ENCODE measurements at regions not wholly inside any gene's neighbourhood (a gene's known extent, or its start where the extent isn't known, plus 50 kb on each side); places are given as distances from the start of the nearest gene placed in this dataset.
"Not testable (repeated sequence)": the region's sequence is repeated elsewhere in the genome, so short reads cannot be mapped to it uniquely, and the experiment has no call there.

DNA sequence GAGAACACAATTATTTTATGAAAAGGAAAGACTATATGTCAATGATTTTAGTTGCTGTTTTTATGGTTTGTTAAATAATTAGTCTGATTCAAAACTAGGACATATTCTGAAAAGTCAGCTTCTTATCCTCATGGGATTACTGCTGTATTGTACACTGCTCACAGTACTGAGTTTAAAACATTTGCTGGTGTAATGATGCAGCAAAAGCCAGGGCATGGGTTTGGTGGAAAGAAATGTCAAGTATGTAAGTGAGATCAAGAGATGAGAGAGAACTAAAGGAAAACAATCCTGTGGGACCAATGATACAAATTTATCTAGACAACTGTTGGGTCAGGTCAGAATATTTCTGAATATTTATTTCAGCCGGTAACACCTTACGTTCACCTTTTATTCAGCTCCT is 210.1 kb upstream of the ARHGEF26 start:
- DNase-seq (ENCODE audit: low spot score) = no peak

DNA sequence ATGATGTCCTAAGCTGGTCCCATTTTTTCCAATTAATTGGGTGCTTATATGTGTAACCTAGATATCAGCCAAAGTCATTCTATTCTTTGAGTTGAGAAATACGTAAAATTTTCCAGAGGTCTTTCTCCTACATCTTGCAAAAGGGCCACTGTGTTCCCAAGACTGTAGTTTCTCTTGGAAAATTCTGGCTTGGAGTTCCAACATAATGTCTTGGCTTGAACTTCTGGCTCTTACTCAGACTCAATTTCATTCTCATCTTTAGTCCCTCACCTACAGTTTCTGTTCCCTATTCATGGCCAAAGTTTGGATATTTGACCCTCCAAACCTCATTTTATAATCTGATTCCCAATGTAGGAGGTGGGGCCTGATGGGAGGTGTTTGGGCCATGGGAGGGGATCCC is 201.4 kb upstream of the ARHGEF26 start:
- no peak for DNase-seq (ENCODE audit: low spot score)

DNA sequence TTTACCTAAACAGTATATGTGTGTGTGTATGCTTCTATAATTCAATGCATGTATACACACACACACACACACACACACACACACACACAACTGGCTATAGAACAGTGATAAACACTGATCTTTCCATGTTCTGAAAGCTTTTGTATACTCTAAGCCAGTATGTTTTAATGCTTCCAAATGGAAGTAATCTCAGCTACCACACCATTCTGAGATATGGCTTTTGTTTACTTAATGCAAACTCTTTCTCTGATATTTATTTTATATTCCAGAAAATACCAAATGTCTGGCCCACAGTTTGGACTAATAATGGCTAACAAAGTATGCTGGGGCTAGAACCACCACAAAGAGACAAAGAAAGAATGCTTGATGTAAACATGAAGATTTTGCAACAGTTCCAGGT is 199.4 kb upstream of the ARHGEF26 start:
- DNase-seq (ENCODE audit: low spot score) = no peak

DNA sequence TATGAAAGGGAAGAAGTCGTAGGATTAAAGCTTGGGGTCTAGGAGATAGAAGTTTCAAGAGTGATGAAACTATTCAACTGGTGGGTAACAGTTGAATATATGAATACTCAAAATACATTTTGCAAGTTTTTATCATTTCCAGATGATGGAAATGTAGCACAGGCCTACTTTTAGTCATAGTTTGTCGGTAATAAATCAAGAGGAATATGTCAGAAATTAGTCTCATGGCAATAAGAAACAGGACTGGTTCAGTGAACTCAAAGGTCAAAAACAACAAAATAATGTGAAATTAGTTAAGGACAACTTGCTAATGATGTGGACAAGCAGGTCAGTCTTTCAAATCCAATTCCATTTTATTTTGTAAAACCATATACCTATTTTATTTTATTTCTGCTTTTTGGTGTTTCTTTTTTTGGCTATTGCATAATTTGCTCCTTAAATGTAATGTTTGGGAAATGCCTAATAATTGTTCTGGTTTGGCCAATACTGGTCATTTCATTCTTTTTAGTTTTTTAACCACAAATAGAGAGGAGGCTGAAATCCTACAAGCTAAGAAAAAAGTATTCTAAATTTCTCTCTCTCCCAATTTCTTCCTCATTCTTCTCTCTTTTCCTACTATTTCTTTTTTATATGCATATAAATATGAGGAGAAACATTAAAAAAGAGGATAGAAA is 195.2 kb upstream of the ARHGEF26 start:
- no peak for DNase-seq (ENCODE audit: low spot score)

DNA sequence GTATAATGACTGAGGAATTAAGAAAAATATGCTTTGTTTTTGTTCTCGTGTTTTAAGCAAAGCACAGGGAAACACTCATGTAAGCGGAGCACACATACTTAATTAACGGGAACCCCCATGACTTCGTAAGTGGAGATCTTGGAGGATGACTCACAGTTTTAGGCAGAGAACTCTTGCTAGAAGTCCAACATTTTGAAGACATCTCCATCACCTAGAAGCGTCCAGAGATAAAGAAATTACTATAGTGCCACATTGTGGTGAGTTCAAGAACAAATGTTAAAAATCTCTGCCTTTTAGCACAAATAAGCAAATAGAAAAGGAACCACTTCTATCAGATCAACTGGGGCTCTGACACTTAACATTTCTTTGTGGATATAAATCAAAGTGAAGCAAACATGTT is 194.1 kb upstream of the ARHGEF26 start:
- DNase-seq (ENCODE audit: low spot score) = no peak

DNA sequence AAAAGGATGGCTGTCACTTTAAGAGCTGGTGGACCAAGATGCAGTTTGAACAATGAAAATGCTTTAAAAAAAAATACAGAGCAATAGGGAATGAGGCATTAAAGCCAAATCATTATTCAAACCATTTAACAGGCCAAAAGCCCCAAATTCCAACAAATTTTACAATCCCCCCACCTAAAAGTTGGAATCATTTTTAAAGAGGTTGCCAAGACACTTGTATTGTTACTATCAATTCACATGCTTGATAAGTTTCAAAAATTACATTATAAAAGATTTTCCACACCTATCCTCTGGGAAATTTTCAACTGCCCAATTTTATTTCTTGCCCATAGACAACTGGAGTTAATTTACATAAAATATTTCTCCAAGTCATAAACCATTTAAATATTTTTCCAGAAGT is 192.3 kb upstream of the ARHGEF26 start:
- DNase-seq (ENCODE audit: low spot score) = no peak

DNA sequence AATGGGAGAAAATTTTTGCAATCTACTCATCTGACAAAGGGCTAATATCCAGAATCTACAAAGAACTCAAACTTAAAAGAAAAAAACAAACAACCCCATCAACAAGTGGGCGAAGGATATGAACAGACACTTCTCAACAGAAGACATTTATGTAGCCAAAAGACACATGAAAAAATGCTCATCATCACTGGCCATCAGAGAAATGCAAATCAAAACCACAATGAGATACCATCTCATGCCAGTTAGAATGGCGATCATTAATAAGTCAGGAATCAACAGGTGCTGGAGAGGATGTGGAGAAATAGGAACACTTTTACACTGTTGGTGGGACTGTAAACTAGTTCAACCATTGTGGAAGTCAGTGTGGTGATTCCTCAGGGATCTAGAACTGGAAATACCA is 187.7 kb upstream of the ARHGEF26 start:
- not testable (repeated sequence) for DNase-seq (ENCODE audit: low spot score)

DNA sequence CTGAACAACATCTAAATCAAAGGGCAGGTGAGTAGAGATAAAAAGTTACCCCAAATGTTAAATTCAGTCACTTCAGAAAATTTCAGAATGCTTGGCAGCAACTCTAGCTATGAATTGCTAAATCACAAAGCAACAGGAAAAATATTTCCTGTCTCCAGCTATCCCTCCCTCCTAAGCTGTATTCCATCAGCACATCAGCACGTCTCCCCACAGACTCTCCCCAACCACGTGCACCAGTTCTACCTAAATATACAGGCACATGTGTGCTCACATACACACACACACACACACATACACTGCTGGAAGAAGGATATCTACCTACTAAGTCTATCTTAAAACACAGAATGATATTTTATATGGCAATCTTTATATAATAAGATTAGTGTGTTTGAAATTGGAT is 177.1 kb upstream of the ARHGEF26 start:
- no peak for DNase-seq (ENCODE audit: low spot score)

DNA sequence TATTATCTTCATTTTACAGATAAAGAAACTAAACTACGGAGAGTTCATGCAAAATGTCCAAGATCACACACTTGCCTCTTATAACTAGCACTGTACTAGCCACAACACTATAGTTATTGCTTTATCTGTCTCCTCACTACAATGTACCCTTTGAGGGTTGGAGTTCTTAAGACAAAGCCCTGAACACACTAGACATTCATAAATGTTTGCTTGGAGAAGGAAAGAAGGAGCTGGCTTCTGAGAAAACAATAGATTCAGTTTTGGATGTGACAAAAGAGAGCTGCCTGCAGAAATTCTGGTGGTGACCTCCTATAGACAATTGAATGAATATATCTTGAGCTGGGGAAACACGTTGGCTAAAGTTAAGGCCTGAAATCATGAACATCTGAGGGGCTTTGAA is 169.9 kb upstream of the ARHGEF26 start:
- no peak for DNase-seq (ENCODE audit: low spot score)

DNA sequence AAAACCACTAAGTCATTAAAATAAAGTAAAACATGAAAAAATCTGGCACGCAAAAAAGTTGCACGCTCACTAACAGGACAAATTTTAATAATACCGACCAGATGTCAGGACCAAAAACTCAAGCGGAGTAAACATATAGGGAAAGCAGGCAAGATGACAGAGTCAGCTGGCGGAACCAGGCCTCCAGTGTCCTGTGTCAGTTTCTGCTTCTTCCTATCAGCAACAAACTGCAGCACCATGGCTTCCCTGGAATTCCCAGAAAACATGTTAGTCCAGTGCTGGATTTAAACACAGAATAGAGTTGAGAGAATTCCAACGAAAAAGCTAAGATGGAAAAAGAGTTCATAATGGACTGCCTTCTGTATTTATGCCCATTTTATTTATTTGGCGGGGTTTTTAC is 169.1 kb upstream of the ARHGEF26 start:
- no peak for DNase-seq (ENCODE audit: low spot score)

DNA sequence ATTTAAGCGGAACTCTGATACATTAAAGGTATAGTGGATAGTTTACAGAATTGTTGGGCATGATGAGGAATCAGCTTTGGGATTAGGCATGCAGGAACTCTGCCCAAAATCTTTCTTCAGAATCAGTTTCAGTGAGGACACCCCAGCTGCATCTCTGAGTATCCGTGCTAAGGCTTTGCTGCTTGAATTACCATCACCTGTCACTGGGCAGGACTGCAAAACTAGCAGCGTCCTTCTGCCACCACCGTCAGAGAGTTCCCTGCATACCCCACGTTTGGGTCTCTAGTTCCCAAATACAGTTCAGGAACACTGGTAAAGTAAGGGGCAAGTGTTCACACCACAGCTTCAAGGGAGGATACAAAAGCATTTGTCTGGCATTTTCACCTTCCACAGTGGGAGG is 164.6 kb upstream of the ARHGEF26 start:
- no peak for DNase-seq (ENCODE audit: low spot score)

DNA sequence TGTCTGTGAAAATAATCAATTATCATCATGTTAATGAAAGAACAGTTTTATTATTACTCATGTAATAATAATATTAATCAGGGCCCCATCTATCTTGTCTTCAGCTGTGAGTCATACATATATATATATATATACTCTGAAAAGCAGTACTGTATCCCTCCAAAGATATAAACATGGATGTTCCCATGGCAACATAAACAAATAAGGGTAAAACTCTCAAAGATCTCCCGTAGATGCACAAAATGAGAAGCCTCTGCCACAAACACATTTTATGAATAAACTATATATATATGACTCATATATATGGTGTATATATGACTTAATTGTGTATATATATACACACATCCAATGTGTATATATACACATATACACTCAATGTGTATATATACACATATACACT is 163.8 kb upstream of the ARHGEF26 start:
- no peak for DNase-seq (ENCODE audit: low spot score)

DNA sequence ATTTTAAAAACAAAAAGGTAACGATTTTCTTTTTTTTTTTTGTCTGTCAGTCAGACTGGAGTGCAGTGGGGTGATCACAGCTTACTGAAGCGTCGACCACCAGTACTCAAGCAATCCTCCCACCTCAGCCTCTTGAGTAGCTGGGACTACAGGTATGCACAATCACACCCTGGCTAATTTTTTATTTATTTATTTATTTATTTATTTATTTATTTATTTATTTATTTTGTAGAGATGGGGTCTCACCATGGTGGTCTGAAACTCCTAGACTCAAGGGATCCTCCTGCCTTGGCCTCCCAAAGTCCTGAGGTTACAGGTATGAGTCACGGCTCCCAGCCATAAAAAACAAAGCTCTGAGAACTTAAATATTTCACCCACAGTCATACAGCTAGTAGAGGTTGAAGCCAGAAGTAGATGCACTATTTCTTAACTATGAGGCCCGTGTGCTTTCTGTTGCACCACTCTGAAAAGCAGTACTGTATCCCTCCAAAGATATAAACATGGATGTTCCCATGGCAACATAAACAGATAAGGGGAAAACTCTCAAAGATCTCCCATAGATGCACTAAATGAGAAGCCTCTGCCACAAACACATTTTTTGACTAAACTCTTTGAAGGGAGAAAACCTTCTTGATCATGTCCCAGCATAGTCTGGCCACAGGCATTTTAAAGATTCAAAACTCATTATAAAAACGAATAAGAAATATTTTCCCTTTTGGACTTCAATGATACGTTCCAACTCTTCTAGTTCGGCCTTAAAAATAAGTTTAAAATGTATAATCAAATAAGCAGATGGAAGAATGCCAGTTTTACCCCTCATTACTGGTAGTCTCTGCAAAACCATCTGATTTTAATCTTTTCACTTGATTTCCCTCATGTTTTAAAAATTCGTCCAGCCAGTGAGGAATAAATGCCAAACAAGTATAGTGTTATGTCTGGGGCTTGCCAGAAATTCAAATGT is 162.3 kb upstream of the ARHGEF26 start:
- no peak for DNase-seq (ENCODE audit: low spot score)

DNA sequence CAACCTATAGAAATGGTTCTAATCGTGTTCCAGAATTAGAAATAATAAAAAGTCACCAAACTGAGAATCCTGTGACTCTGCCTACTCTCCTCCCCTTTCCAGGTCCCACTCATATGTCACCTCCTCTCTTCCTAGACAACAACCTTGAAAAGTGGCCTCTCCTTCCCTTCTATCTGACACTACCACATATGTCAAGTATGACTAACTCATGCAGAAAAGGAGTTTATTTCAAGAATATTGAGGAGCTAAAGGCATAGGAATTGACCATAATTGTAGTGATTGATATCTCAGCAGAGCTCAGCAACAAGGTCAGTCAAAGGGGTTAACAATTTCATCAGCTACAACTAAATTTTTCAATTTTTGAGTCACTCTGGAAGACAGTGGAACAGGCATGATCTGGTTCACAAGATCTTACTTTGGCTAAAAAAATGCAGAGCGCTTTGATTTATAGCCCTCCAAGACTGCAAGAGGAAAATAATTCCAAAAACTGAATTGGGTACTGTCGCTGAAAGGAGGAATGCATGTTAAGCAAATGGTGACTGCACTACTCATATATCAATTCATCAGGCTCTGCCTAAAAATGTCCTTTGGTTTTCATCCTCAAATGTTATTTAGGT is 160.6 kb upstream of the ARHGEF26 start:
- DNase-seq (ENCODE audit: low spot score) = no peak

DNA sequence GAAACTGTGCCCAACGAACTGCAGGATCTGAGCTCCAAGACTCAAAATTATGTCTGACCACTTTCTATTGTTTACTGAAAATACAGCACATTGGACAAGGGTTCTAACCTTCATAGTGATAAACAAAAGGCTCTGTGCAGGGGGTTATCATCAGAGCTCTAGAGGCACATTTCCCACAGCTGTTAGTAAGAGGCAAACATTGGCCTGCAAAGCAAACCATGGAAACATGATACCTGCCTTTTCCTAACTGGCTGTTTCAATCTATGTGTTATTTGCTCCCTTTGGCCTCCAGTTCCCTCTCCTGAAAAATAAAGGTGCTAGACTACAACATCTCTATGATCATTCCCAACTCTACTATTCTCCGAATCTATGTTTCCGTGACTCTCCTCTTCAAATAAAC is 159.7 kb upstream of the ARHGEF26 start:
- no peak for DNase-seq (ENCODE audit: low spot score)

DNA sequence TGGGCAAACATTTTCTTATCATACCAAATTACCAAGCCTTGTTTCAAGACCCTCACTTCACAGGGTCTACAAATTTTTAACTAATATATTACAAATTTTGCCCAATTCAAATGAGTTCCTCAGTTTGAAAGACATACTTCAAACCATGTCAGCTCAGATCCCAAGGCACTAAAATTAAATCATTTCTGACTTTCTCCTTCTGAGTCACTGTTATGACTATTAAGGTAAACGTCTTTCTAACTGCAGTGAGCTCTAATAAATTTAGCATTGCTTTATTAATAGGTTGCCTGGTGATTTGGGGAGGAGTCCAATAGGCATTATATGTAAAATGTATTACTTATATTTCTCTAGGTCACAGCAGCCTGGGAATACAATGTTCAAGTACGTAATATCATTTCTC is 158.2 kb upstream of the ARHGEF26 start:
- no peak for DNase-seq (ENCODE audit: low spot score)

DNA sequence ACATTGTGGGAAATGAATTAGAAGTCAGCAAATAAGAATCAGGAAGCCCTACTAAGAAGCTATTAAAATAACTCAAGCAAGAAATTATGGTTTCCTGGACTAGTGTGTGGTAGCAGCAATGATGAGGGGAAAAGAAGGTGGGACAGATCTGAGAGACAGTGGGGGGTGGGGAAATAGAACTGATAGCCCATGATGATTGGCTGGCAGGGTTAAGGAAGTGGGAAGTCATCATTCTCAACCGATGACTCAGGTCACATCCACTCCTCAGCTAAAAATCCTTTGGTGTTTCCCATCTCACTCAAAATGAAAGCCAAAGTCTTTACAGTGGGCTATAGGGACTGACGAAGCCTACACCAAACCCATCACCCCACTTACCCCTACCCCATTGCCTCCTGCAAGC is 153.9 kb upstream of the ARHGEF26 start:
- no peak for DNase-seq (ENCODE audit: low spot score)

DNA sequence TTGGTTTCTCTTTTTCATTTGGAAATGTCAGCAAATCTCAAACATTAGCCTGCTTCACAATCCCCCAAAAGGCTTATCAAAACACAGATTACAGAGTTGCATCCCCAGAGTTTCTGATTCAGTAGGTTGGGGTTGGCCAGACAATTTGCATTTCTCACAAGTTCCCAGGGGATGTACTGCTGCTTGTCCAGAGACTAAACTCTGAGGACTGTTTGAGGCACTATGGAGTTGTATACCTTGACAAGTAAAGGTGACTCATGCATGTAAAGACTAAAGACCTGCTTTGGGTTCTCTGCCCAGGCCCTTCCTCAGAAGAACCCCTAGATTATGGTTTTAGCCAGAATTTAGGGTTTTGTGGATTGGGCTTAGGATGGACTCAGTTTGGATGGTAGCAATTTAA is 151.1 kb upstream of the ARHGEF26 start:
- no peak for DNase-seq (ENCODE audit: low spot score)

DNA sequence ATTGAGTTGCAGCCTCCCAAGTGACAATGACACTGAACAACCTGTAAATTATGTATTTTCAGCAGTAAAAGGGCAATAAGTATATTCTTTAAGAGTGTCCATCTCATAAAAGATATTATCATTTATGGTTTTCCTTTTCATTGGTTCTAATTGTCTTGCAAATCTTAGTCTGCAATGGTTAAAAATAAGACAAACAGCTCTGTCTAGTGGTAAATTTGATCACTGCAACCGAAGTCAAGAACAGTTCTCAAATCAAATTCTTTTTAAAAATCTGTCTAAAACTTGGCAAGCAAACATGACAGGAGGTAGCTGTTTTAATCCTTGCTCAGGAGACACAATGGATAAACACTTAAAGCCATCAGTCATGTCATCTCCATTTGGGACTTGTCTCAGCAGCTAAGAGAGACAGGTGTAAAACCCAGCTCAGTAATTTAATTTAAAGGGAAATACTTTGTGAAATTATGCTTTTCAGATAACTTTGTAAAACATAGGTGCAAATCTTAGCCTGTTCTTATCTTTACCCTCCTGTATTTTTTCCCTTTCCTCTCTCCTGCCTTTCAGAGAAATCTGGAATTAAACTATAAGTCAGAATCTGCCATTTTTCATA is 150.3 kb upstream of the ARHGEF26 start:
- DNase-seq (ENCODE audit: low spot score) = no peak

DNA sequence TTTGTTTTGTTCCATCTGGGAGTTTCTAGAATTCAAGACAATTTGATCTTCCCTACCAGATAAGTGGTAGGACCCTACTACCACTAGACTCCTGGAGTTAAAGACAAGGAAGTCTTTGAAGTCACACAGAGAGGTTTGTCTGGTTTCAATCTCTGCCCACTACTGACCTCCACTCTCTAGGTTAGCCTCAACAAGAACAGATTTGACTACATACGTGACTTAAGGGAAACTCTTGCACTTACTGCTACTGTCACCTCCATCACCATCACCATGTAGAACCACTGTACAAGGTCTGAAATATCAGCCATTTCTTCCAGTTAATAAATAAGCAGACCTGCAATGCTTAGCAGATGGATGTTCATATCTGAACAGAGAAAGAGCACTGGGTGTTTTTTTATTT is 148.3 kb upstream of the ARHGEF26 start:
- no peak for DNase-seq (ENCODE audit: low spot score)

DNA sequence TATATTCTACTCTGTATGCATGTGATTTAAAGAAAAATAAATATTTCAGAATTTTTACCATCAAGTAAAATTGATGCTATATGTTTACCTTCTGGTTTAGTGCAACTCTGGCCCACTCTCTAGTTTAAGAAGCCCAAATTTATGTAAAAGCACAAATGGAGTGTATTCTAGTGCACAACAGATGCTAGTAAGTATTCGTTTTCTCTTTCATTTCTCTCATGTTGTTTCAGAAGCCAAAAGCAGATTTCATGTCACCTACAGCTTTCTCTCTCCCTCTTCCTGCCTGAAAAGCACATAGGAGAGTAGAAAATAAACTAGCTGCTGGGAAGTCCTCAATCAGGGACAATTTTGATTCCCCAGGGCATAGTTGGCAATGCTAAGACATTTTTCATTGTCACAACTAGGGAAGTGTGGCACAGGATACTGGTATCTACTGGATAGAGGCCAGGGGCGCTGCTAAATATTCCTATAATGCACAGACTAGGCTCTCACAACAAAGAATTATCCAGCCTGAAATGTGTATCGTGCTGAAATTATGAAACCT is 147.4 kb upstream of the ARHGEF26 start:
- no peak for DNase-seq (ENCODE audit: low spot score)

DNA sequence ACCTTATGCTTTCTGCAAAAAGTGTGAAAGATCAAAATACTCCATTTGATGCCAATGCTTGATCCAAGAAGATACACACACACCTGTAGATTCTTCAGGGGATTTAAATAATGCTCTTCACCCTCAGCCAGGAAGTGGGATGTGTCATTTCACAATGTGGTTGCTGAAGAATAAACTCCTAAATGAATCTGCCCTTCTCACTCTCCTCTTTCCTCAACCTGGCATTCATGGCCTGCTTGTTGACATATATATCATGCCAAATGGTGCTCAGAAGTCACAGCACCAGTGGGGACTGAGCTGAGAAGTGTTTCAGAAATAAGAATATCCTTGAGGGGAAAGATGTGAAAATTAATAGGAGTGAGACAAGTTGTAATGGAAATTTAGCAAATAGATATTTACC is 146.6 kb upstream of the ARHGEF26 start:
- DNase-seq (ENCODE audit: low spot score) = no peak
